Neural progenitor cell (in vitro differentiated cells): ENCODE measurements at regions not wholly inside any gene's neighbourhood (a gene's known extent, or its start where the extent isn't known, plus 50 kb on each side); places are given as distances from the start of the nearest gene placed in this dataset.

Experiments
- CTCF ChIP-seq: fragments of 200-600 bp; sonication (generic); IDR thresholded peaks from 2 replicates; pipeline ENCODE4 v1.5.1; 2017; ENCODE audit warnings: antibody characterized with exemption, mild to moderate bottlenecking
- EZH2phosphoT487 ChIP-seq: fragments of 200-600 bp; sonication (generic); IDR thresholded peaks from 2 replicates; pipeline ENCODE4 v1.6.1; 2017; ENCODE audit warnings: antibody characterized with exemption

- TF ChIP-seq CTCF (no peak), EZH2phosphoT487 (no peak)
These were observed 1211.9 kb upstream of the GYPC start for GRCh38 chr2:125444106-125444505.
